ENCODE measurements at regions not wholly inside any gene's neighbourhood (a gene's known extent, or its start where the extent isn't known, plus 50 kb on each side); places are given as distances from the start of the nearest gene placed in this dataset.
"Not testable (repeated sequence)": the region's sequence is repeated elsewhere in the genome, so short reads cannot be mapped to it uniquely, and the experiment has no call there.

DNA sequence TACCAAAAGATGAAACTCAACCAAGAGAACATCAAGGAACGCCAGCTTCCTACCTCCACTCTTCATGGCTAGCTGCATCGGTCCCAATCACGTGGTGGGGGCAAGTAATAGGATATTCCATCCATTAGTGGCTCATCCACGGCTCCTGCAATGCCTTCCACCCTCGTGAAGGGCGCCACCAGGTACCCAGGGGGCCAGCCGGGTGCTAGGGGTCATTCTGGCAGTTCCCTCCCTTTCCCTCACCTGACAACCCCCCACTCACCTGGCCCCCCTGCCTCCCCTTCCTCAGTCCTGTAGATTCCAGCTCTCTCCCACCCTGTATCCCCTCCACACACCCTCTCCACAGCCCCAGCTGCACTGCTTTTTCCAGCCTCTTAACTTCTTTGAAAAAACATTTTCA, 161.9 kb downstream of the URI1 start:
- no peak for DNase-seq

DNA sequence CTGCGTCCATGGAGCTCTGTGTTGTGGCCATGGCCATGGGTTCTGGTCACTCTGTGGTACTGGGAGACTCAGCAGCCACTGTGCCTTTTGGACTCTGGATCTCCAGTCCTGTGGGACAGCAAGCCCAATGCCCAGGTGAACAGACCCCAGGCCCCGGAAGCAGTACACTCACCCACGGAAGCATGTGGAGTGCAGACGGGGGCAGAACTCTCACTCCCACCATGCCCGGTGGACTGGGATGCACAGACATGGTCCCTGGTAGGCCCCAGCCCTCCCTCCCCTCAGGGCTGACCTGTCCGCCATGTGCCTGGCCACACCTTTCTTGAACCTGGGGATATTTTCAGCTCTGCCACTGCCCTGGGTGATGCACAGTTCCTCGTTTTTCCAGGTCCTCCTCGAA, 163.3 kb downstream of the URI1 start:
- DNase-seq = no peak

DNA sequence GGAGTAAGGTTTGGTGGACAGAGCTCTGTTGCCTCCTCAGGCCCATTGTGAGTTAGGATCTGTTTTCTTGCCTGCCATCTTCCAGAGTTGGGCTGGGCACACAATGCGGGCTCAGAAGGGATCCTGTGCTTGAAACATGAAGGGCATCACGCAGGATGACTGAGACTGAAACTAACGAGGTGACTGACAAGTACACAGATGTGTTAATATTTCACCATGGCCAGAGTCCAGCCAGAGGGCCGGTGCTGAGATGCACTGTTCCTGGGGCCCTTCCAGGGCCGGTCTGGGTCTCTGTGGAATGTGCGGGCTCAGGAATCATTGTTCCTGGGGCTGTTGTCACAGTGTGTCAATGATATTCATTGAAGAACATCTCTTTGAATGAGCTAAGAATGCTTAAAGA, 163.7 kb downstream of the URI1 start:
- DNase-seq = no peak

DNA sequence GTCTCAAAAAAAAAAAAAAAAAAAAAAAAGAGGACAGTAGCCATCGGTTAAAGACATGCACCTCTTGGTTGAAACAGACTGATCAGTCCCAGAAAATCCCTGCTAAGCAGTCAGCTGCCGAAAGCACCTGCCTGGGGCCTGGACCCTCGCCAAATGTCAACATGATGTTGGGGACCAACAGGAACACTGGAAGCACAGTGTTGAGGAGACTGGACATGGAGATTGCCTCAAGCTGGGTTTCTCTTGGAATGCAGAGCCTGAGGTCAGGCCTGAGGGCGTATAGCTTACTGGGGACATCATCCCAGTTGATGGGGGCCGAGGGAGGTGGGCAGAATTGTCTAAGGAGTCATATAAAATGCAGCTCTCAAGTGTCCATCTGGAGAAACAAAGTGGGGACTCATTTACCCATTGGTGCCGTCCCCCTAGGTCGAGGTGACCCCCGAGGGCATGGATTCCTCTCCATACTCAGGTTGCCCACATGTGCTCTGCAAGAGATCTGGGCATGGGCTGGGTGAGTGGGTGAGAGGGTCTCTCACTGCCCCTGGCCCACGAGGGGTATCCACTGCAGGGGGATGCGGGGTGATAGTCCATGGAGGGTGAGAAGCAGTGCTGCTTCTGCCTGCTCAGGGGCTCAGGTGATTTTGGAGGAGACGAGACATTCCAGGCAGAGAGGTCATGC, 164.5 kb downstream of the URI1 start:
- DNase-seq = no peak

DNA sequence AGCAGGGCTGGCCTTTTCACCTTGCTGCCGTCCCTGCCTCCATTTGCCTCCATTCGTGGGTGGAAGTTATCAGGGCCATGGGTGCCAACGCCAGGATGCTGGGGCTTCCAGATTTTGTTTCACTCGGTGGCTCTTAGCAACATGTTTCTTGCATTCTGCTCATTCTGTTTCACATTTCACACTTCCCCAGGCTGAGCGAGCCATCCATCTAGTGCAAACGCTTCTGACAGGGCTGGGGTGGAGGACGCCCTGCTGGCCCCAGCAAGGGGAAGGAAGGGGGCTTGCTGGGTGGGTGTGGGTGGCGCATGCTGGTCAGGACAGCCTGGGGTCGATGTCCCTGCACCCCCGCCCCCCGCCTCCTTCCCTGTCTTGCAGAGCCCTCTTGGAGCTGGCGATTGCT, 165.2 kb downstream of the URI1 start:
- no peak for DNase-seq

DNA sequence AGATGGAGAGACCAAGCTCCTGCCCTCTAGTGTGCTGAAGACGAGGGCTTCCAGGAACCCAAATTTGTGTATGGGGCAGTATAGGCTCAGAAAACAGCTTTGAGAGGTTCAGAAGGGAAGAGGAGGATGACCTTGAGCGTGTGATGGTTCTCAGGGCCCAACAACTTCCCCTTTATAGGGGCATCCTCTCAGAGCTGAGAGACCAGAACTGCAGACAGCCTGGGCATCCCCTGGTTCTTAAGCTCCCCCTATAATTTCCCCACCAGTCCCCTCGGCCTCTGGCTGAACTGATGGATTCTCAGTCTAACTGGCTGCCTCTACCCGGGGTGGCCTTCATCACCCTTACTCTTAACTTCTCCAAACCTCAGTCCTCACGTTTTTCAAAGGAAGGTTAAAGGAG, 167.5 kb downstream of the URI1 start:
- no peak for DNase-seq

DNA sequence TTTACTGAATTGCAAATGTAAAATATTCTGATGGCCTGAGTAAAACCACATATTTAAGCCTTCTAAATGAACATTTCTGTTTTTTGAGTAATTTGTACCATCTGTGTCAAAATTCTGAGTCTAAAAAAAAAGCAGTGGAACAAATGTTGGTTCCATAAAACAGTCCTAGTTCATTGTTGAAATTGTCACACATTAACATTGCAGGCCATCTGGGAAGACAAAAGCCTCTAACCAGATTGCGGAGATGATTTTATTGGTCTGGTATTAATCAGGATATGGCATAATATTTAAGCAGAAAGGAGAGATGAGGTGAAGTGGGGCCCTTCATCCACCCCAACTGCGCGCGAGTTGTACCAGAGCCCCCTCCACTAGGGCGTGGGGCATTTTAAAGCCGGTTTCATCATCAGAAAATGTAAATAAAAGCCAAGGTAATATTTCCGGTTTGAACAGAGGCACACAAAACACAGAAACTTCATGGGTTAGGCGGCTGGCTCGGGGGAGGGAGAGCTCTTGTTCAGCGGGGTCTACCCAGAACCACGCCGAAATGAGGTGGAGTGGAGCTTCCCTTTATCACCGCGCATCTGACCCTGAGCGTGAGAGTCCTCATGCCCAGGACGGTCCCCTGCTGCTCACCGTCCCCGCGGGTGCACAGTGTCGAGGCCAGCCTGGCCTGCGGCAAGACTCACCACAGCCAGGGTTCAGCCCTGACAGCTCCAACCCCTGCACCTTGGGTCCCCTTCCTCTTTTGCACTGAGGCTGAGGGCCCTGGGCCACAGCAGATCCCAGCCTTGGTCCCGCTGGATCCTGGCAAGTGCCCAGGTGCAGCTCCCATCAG, 169.2 kb downstream of the URI1 start:
- no peak for DNase-seq

DNA sequence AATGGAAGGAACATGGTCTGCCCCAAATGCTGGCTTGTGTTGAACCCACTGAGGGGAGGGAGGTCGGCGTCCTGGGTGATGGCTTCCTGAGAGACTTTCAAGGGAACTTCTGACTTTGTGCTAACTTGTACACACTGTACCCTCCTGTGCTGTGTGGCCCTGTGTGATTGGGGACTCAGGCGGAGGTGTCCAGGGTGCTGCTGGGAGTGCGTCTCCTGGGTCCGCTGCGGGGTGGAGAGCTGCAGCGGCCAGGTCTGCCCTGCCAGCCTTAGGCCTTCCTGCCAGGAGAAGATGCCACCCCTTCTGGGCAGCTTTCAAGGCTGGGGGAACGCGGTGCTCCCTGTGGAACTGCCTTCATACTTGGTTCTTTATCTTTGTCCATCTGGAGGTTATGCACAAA, 170.1 kb downstream of the URI1 start:
- no peak for DNase-seq

DNA sequence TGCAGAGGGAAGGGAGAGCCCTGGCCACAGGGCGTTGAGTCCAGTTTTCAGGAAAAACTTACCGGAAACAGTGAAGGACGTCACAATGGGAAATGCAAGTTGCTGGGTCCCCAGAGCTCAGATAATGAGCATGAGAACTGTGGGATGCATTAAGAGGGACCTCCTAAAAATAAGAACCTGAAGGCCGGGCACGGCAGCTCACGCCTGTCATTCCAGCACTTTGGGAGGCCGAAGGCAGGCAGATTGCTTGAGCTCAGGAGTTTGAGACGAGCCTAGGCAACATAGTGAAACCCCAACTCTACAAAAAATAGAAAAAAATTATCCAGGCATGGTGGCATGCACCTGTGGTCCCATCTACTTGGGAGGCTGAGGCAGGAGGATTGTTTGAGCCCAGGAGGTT, 170.6 kb downstream of the URI1 start:
- DNase-seq = no peak

DNA sequence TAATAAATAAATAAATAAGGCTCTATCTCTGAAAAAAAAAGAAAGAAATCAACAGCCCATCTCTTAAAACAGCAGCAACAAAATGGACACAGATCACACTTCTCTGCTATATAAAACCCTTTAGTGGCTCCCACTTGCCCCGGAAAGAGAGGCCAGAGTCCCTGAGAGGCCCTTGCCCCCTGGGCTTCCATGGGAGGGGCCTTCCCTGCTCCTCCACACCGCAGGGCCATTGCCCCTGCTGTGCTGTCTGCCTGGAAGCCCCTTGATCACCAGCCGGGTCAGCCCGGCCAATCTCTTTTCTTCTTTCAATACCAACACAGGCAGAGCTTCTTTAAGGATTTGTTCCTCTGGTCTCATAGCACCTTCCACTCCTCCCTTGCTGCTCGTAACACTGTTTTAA, 171.1 kb downstream of the URI1 start:
- DNase-seq = no peak

DNA sequence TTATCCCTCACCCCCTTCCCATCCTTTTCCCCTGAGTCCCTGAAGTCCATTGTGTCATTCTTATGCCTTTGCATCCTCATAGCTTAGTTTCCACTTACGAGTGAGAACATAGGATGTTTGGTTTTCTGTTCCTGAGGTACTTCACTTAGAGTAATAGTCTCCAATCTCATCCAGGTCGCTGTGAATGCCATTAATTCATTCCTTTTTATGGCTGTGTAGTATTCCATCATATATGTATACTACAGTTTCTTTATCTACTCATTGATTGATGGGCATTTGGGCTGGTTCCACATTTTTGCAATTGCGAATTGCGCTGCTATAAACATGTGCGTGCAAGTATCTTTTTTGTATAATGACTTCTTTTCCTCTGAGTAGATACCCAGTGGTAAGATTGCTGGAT, 172.1 kb downstream of the URI1 start:
- not testable (repeated sequence) for DNase-seq

DNA sequence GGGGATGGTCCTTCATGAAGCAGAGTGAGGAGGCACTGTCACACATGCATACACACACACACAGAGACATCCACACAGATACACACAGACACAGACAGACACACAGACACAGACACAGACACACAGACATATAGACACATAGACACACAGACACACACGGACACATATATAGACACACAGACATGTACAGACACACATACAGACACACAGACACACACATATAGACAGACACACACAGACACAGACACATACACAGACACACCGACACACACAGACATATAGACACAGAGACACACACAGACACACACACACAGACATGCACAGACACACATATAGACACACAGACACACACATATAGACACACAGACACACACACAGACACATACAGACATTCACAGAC, 173.9 kb downstream of the URI1 start:
- DNase-seq = no peak

DNA sequence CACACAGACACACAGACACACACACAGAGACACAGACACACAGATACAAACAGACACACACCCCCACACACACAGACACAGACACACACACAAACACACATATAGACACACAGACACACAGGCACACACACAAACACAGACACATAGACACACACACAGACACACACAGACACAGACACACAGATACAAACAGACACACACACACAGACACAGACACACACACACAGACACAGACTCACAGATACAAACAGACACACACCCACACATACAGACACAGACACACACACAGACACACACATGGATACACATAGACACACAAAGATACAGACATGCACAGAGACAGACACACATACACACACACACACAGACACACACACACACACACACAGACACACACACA, 174.5 kb downstream of the URI1 start:
- no peak for DNase-seq

DNA sequence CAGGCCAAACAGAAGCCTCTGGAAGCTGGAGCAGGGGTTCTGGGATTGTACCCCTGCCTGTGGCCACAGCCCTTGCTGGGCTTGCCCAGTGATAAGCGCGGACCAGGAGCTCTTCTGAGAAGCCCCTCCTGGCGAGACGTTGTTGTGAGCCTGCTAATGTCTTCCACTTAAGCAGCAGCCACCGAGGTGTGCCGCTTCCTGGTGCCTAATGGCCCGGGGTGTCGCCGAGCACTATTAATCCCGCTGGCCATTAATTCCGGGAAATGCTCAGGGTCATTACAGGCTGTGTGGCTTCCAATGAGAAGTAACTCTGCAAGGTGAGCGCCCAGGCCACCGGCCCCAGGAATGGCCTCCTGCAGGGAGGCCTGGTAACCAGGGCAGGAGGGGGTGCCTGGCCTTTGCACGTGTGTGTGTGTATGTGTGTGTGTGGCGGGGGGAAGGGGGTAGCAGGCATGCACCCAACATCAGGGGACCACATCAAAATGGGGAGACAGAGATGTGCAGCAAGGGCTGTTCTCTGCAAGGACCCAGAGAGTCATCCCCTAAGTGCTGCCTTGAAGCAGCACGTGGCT, 175.0 kb downstream of the URI1 start:
- no peak for DNase-seq

DNA sequence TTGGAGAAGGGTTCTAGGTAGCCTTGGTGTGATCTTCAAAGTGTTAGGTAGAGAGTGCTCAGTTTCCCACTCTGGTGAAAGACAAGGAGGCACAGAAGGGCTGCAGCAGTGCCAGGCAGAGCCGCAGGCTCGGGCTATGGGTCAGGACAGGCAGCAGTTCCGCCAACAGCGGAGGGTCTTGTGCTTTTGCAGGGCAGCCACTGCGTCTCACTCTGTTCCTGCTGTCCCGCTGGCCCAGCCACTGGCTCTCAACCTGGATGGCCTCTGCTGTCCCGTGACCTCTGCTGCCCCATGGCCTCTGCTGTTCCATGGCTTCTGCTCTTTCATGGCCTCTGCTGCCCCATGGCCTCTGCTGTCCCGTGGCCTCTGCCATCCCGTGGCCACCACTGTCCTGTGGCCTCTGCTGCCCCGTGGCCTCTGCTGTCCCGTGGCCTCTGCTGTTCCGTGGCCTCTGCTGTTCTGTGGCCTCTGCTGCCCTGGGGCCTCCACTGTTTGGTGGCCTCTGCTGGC, 175.7 kb downstream of the URI1 start:
- no peak for DNase-seq

DNA sequence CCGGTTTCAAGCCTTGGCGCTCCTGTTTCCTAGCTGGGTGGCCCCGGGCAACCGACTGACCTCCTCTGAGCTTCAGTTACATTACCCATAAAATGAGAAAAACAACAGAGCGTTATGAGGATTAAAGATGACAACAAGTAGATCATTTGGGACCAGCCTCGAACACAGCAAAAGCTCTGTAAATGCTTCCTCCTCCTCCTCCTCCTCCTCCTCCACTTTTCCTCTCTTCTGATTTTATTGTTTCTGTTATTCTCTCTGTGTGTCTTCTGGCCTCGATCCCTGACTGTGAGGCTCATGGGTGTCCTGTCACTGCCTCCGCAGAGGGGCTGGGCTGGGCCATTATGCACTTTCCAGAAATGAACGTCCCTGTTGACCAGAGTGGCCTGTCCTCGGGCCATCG, 176.2 kb downstream of the URI1 start:
- no peak for DNase-seq

DNA sequence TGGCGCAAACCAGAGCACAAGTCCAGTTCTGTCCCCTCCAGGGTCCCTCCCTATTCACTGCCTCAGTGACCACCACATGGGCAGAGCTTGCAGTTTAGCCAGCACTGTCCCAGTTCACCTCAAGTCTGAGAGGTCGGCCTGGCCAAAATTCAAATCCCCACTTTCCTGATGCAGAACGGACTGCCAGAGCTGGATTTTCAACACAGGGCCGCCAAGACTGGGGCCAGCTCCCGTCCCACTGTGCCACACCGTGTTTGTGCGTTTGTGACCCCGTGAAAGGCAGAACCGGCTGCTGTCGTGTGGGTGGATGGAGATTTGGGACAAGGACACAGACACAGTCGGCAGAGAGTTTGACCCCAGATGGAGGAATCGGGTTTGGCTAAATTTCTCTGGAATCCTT, 176.7 kb downstream of the URI1 start:
- DNase-seq = no peak

DNA sequence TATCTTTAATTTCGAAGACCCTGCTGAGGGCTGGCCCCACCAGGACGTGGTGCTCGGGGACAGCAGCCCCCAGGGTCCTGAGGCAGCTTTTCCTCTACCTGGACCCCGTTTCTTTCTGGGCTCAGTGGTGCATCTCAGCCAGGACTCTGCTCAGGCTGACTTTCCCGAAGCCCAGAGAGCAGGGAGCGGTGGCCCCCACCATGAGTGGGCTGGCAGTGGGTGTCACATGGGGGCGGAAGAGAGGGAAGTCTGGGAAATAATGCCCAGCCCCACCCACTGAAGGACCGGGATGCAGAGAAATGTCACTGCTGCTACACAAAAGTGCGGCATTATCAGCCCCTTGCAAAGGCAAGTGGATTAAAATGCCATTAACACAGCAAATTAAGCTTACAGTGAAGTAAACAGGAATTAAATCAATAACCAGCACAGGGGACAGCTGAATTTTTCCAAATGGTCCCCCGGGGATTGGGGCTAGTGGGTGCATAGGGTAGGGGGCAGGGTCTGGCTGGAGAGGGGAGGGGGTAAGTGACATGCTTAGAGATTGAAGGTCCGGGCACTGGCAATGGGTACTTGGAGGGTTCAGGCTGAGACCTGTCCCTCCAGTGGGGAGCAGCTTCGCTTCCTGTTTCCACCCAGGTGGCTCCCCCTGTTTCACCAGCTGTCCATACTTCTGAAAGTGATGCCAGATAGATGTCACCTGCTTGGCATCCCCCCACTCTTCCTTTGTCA, 177.3 kb downstream of the URI1 start:
- DNase-seq = no peak

DNA sequence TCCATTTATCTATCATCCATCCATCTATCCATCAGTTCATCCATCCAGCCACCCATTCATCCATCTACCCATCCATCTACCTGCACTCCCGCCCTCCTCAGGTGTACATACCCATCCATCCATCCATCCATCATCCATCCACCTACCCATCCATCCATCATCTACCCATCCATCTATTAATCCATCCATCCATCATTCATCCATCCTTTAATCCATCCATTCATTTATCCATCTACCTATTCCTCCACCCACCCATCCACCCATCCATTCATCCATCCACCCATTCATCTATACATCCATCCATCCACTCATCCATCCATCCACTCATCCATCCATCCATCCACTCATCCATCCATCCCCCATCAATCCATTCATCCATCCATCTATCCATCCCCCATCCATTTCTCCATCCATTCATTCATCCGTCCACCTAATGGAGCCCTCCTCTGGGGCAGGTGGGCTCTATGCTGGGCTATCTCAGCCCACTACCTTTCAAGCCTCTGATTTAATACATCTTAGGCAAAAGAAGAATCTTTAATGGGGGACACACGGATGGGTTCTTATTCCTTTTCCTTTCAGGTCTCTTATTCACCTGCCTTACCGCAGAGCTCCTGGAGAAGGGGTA, 178.9 kb downstream of the URI1 start:
- no peak for DNase-seq

DNA sequence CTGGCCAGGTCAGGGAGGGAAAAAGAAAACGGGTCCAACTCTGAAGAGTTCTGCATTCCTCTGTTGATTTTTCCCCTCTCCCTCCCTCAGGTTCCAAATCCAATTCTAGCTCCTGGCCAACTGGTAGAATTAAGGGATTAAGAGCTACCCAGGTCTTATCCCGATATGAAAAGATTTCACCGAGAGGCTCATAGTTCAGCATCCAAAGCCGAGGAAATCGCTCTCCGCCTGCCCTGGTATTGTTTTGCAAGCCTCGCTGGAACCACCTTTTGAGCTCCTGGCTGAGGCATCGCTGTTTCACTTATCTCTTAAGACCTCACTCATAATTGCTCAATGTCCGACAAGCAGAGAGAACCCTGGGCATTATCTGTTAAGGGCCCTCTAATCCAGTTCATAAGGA, 180.4 kb downstream of the URI1 start:
- no peak for DNase-seq

DNA sequence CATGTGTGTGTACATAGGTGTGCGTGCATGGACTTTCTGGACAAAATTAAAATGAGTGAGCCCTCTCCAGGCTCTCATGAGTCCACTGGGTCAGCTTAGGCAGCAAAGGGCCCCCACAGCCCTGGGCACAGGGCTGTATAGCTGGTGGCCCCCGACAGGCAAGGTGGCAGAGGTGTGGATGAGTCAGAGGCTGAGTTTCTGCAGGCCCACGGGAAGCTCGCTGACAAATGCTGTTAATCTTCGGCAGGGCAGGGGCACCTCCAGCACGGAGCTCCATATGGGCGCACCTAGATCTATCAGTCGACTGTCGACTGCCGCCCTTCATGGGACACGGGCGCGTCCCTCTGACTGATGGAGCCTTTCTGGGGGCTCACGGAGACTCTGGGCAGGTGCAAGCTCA, 181.1 kb downstream of the URI1 start:
- DNase-seq = no peak

DNA sequence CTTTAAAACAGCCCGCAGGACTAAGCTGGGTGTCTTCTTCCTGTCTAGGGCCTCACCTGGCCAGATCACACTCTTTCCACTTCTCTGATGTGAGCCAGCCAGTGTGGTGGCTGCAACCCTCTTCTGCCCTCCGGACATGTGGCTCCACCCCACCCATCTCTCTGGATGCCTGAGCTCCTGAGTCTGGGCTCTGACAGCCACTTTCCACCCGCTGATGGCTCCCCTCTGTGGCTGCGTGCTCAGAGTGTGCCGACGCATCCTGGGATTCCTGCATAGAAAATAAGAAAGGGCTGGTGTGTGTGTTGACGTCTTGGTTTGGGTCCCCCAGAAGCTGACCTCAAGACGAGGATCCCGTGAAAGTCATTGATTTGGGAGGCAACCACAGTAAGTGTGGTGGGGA, 181.6 kb downstream of the URI1 start:
- DNase-seq = no peak

DNA sequence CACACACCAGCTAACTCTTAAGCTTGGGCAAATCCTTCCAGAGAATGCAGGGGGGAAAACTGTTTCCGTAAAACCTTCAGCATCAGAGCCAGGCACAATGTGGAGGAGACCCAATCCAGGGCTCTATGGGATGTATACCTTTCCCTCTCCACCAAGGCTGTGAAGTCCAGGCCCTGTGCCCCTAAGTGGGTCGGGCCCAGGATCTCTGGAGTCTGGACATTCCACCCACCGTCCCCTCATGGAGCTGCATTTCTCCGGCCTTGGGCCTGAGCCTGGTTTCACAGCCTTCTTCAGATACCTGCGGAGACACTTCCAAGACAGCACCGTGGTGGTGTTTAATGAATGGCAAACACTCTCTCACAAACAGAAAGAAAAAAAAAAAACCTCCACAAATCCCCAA, 186.2 kb downstream of the URI1 start:
- DNase-seq = no peak

Measured in occipital lobe (tissue), 1 donor.